T47D (cell line): ENCODE measurements at regions not wholly inside any gene's neighbourhood (a gene's known extent, or its start where the extent isn't known, plus 50 kb on each side); places are given as distances from the start of the nearest gene placed in this dataset.

Experiments
- DNase-seq, 2 experiments: peaks; one replicate each; pipeline versions ENCODE4 v3.0.0 to v3.0.0-alpha.2; 2011 to 2012; ENCODE audit warnings: low read depth in 1 of 2, low spot score in 1 of 2
- JUND ChIP-seq: IDR thresholded peaks from 2 replicates; pipeline ENCODE4 v1.6.1; 2012; ENCODE audit warnings: low read depth
- in situ Hi-C: cut with HindIII; loops from 2 replicates; pipeline ENCODE4 v1.10.0; 2016; ENCODE audit warnings: low sequenced_read_pairs, low pct_unique_long_range_greater_than_20kb

- in situ Hi-C loops, result no loop called here
- DNase-seq, result no peak
- TF ChIP-seq JUND, result no peak
Measured at GRCh38 chr12:29054858-29055663, 94.0 kb upstream of the FAR2 start.

- TF ChIP-seq JUND, result no peak
- no peak for DNase-seq
- in situ Hi-C loops, result no loop called here
Measured at GRCh38 chr12:29066011-29066588, 83.0 kb upstream of the FAR2 start.

GRCh38 chr12:29067430-29067829 lies 81.6 kb upstream of the FAR2 start:
- in situ Hi-C loops, result no loop called here
- no peak for TF ChIP-seq JUND
- no peak for DNase-seq

GRCh38 chr12:29070309-29070708 lies 78.8 kb upstream of the FAR2 start:
- in situ Hi-C loops, result no loop called here
- no peak for DNase-seq
- no peak for TF ChIP-seq JUND

GRCh38 chr12:29071099-29071498 lies 78.0 kb upstream of the FAR2 start:
- in situ Hi-C loops, result no loop called here
- no peak for TF ChIP-seq JUND
- DNase-seq, result no peak

GRCh38 chr12:29072631-29073030 lies 76.4 kb upstream of the FAR2 start:
- no peak for TF ChIP-seq JUND
- DNase-seq, result no peak
- in situ Hi-C loops, result no loop called here

- peak; percentile 7 to 60 for DNase-seq
- in situ Hi-C loops, result no loop called here
- no peak for TF ChIP-seq JUND
Measured at GRCh38 chr12:29073631-29074239, 75.3 kb upstream of the FAR2 start.

- TF ChIP-seq JUND, result no peak
- DNase-seq, result no peak
- in situ Hi-C loops, result no loop called here
Measured at GRCh38 chr12:29081101-29081500, 68.0 kb upstream of the FAR2 start.

GRCh38 chr12:29082522-29082921 lies 66.6 kb upstream of the FAR2 start:
- no peak for TF ChIP-seq JUND
- no peak for DNase-seq
- in situ Hi-C loops, result no loop called here

- TF ChIP-seq JUND, result no peak
- no peak for DNase-seq
- in situ Hi-C loops, result no loop called here
Measured at GRCh38 chr12:29086325-29087271, 62.5 kb upstream of the FAR2 start.

- in situ Hi-C loops, result no loop called here
- DNase-seq, result peak; percentile 22 to 35
- no peak for TF ChIP-seq JUND
Measured at GRCh38 chr12:29088611-29089219, 60.4 kb upstream of the FAR2 start.
